ENCODE measurements at regions not wholly inside any gene's neighbourhood (a gene's known extent, or its start where the extent isn't known, plus 50 kb on each side); places are given as distances from the start of the nearest gene placed in this dataset.
"Not testable (repeated sequence)": the region's sequence is repeated elsewhere in the genome, so short reads cannot be mapped to it uniquely, and the experiment has no call there.

DNA sequence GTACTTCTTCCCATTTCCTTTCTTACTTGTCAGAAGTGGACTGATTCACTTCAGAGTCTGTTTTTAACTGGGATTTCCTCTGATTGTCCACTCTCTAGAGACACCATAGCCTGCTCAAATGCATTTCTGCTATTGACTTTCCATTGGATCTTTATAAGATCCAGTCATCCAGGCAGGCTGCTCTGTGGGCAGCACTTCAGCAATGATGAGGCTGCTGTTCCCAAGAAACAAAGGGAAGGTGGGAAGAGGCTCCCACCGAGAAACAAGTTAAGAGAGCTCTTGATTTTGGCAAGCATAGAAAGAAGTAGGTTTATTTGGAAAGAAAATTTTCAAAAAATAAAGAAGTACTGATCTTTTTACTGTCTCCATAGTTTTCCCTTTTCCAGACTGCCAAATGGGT lies 125.8 kb upstream of the STARD13 start:
- TF ChIP-seq POLR2AphosphoS5 (IDR thresholded peaks at IDR 0.05) = no peak
- TF ChIP-seq, protein P1, sequence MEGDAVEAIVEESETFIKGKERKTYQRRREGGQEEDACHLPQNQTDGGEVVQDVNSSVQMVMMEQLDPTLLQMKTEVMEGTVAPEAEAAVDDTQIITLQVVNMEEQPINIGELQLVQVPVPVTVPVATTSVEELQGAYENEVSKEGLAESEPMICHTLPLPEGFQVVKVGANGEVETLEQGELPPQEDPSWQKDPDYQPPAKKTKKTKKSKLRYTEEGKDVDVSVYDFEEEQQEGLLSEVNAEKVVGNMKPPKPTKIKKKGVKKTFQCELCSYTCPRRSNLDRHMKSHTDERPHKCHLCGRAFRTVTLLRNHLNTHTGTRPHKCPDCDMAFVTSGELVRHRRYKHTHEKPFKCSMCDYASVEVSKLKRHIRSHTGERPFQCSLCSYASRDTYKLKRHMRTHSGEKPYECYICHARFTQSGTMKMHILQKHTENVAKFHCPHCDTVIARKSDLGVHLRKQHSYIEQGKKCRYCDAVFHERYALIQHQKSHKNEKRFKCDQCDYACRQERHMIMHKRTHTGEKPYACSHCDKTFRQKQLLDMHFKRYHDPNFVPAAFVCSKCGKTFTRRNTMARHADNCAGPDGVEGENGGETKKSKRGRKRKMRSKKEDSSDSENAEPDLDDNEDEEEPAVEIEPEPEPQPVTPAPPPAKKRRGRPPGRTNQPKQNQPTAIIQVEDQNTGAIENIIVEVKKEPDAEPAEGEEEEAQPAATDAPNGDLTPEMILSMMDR (IDR thresholded peaks at IDR 0.05) = no peak
- no peak for TF ChIP-seq POLR2A (IDR thresholded peaks at IDR 0.05; ENCODE audit: low read depth)
- TF ChIP-seq EP300 (IDR thresholded peaks at IDR 0.05) = no peak
- Histone ChIP-seq H3K9me3 (no peaks in the 10 kb centered on the region), H3K4me3 (no peak overlapping the region), H3K4me1 (peaks cover 0 to 25% (median 24%) of the 10 kb centered on the region in 4 donors), H3K36me3 (no peaks in the 10 kb centered on the region), H3K27ac (replicated peaks in 1 of 4) (peak overlapping the region in 1 of 4 donors; percentile 82), H3K27me3 (no peaks in the 10 kb centered on the region)
- DNase-seq (ENCODE audit: extremely low spot score) = no peak
- 69% methylated on average over 1 of the region's 1 CpG for WGBS
- intact Hi-C loops (cut with DNase I) = no loop called here

DNA sequence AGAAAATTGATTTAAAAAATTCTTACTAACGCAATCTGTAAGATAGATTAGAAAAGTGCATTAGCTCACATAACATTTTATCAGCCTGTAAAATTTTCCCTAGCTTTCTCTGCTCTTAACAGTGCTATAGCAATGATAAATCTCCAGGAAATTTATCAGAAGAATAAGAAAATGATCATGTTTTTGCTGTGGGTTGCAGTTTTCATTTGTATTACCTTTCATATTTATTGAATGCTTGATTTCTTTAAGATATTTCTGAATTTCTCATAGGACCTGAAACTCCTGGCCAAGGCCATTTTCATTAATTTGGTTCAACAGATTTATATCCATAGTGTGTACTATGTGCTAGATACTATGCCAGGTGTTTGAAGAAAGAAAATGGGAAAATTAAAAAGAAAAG lies 130.3 kb upstream of the STARD13 start:
- Histone ChIP-seq H3K27ac (replicated peaks in 1 of 4) (no peak overlapping the region), H3K9me3 (no peaks in the 10 kb centered on the region), H3K36me3 (no peaks in the 10 kb centered on the region), H3K4me3 (no peak overlapping the region), H3K4me1 (peaks cover 0 to 4% (median 2%) of the 10 kb centered on the region in 4 donors), H3K27me3 (no peaks in the 10 kb centered on the region)
- TF ChIP-seq EP300 (IDR thresholded peaks at IDR 0.05) = no peak
- TF ChIP-seq POLR2A (IDR thresholded peaks at IDR 0.05; ENCODE audit: low read depth) = no peak
- TF ChIP-seq, protein P1 (IDR thresholded peaks at IDR 0.05) = no peak
- TF ChIP-seq POLR2AphosphoS5 (IDR thresholded peaks at IDR 0.05) = no peak
- 93% methylated on average over 1 of the region's 1 CpG for WGBS
- no peak for DNase-seq (ENCODE audit: extremely low spot score)
- intact Hi-C loops (cut with DNase I) = no loop called here

DNA sequence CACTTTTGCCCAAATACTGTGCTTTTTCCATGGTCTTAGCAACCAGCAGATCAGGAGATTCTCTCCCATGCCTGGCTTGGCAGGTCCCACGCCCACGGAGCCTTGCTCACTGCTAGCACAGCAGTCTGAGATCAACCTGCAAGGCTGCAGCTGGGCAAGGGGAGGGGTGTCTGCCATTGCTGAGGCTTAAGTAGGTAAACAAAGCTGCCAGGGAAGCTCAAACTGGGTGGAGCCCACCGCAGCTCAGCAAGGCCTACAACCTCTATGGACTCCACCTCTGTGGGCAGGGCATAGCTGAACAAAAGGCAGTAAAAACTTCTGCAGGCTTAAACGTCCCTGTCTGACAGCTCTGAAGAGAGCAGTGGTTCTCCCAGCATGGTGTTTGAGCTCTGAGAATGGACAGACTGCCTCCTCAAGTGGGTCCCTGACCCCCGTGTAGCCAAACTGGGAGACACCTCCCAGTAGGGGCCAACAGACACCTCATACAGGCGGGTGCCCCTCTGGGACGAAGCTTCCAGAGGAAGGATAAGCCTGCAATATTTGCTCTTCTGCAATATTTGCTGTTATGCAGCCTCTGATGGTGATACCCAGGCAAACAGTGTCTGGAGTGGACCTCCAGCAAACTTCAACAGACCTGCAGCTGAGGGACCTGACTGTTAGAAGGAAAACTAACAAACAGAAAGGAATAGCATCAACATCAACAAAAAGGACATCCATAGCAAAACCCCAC lies 132.8 kb upstream of the STARD13 start:
- intact Hi-C loops (cut with DNase I); H3K36me3 ChIP-seq; H3K27me3 ChIP-seq; H3K4me3 ChIP-seq; H3K27ac ChIP-seq (replicated peaks in 1 of 4); DNase-seq (ENCODE audit: extremely low spot score); H3K4me1 ChIP-seq; H3K9me3 ChIP-seq: not testable (repeated sequence)
- WGBS = 79% methylated on average over 7 of the region's 7 CpGs

DNA sequence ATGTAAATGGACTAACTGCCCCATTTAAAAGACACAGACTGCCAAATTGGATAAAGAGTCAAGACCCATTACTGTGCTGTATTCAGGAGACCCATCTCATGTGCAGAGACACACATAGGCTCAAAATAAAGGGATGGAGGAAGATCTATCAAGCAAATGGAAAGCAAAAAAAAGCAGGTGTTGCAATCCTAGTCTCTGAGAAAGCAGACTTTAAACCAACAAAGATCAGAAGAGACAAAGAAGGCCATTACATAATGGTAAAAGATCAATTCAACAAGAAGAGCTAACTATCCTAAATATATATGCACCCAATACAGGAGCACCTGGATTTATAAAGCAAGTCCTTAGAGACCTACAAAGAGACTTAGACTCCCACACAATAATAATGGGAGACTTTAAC lies 134.6 kb upstream of the STARD13 start:
- intact Hi-C loops (cut with DNase I); H3K9me3 ChIP-seq; H3K4me1 ChIP-seq; DNase-seq (ENCODE audit: extremely low spot score); H3K27ac ChIP-seq (replicated peaks in 1 of 4); H3K4me3 ChIP-seq; H3K36me3 ChIP-seq; H3K27me3 ChIP-seq: not testable (repeated sequence)

DNA sequence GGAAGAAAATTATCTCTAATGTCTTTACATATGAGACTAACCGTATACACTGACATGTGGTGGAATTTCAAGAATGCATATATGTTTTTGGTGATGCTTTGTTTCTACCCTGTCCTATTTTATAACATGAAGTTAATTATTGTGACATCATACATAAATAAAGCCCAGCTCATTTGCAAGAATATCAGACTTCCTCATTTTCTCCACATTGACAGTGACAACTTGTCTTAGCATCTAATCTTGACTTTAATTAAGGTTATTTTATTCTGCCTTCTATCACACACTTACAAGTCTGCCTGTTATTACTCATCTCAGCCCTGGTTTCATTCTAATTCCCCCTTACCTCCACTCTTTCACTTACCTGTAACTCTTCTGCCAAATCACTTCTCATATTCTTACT lies 140.6 kb upstream of the STARD13 start:
- intact Hi-C loops (cut with DNase I) = no loop called here
- WGBS = 97% methylated on average over 1 of the region's 1 CpG
- H3K4me3 ChIP-seq = no peak overlapping the region

More for the DNA sequence above, 140.6 kb upstream of the STARD13 start:
- no peak for DNase-seq (ENCODE audit: extremely low spot score)
- no peaks in the 10 kb centered on the region for H3K9me3 ChIP-seq
- H3K27me3 ChIP-seq = no peaks in the 10 kb centered on the region
- H3K27ac ChIP-seq (replicated peaks in 1 of 4) = no peak overlapping the region
- no peaks in the 10 kb centered on the region for H3K36me3 ChIP-seq
- TF ChIP-seq, protein P1 (IDR thresholded peaks at IDR 0.05) = no peak
- no peak for TF ChIP-seq POLR2AphosphoS5 (IDR thresholded peaks at IDR 0.05)
- no peak for TF ChIP-seq EP300 (IDR thresholded peaks at IDR 0.05)
- TF ChIP-seq POLR2A (IDR thresholded peaks at IDR 0.05; ENCODE audit: low read depth) = no peak
- H3K4me1 ChIP-seq = no peaks in the 10 kb centered on the region

Measured in esophagus muscularis mucosa (tissue), 4 donors.